Upper lobe of right lung (tissue), 1 donor: ENCODE measurements at regions not wholly inside any gene's neighbourhood (a gene's known extent, or its start where the extent isn't known, plus 50 kb on each side); places are given as distances from the start of the nearest gene placed in this dataset.

ENCODE experiments used
- ATAC-seq: fragments of 200-7000 bp; cut with Tn5 transposase; one replicate; pipeline ENCODE4 v1.9.1; 2020; ENCODE audit warnings: mild to moderate bottlenecking, moderate library complexity
- DNase-seq: peaks from one replicate; pipeline ENCODE4 v3.0.0-alpha.2; 2020
- H3K27ac ChIP-seq: fragments of 200-600 bp; one replicate; pipeline ENCODE4 v1.8.0; 2022
- H3K27me3 ChIP-seq: fragments of 200-600 bp; one replicate; pipeline ENCODE4 v1.8.0; 2022; ENCODE audit warnings: mild to moderate bottlenecking
- H3K36me3 ChIP-seq: fragments of 200-600 bp; one replicate; pipeline ENCODE4 v1.8.0; 2022
- H3K4me1 ChIP-seq: fragments of 200-600 bp; one replicate; pipeline ENCODE4 v1.8.0; 2022
- H3K4me3 ChIP-seq: fragments of 200-600 bp; one replicate; pipeline ENCODE4 v1.8.0; 2022; ENCODE audit warnings: mild to moderate bottlenecking
- H3K9me3 ChIP-seq: fragments of 200-600 bp; one replicate; pipeline ENCODE4 v1.8.0; 2022
- intact Hi-C: fragments of 100-400 bp; cut with DNase I; formaldehyde crosslinking; loops from one replicate; pipeline ENCODE4 v1.11.0; 2022
- TF ChIP-seq, protein P1 (sequence below): fragments of 200-600 bp; IDR thresholded peaks from one replicate; pipeline ENCODE4 v1.8.0; 2022; ENCODE audit warnings: antibody characterized with exemption
- donor health status: DM: no; HTN: yes; CAD: no; lungs with severe emphysema.

DNA sequence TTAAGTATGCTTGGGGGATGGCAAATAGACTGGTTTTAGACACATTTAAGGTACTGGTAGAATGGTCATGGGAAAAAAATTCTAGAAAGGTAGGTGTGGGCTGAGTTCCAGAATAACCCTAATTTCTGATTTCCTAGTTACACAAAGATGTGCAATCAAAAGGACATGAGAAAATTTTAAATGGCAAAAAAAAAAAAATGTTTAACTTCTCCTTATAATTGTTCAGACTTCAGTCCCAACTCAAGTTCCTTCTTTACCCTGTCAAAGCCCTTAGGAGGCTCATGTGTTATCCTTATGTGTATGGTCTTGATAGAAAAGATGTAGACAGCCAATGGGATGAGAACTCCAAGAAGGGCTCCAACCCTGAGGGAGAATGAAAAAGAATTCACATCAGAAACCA is 153.3 kb upstream of the PLEKHG7 start:
- TF ChIP-seq, protein P1, sequence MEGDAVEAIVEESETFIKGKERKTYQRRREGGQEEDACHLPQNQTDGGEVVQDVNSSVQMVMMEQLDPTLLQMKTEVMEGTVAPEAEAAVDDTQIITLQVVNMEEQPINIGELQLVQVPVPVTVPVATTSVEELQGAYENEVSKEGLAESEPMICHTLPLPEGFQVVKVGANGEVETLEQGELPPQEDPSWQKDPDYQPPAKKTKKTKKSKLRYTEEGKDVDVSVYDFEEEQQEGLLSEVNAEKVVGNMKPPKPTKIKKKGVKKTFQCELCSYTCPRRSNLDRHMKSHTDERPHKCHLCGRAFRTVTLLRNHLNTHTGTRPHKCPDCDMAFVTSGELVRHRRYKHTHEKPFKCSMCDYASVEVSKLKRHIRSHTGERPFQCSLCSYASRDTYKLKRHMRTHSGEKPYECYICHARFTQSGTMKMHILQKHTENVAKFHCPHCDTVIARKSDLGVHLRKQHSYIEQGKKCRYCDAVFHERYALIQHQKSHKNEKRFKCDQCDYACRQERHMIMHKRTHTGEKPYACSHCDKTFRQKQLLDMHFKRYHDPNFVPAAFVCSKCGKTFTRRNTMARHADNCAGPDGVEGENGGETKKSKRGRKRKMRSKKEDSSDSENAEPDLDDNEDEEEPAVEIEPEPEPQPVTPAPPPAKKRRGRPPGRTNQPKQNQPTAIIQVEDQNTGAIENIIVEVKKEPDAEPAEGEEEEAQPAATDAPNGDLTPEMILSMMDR: no peak
- Histone ChIP-seq H3K27me3 (no peaks in the 10 kb centered on the region), H3K36me3 (no peaks in the 10 kb centered on the region), H3K4me3 (no peak overlapping the region), H3K9me3 (no peaks in the 10 kb centered on the region), H3K27ac (no peak overlapping the region), H3K4me1 (peaks cover 8% of the 10 kb centered on the region)
- intact Hi-C loops: no loop called here
- ATAC-seq (no peak), DNase-seq (no peak)

GRCh38 chr12:92547906-92548305 is 154.9 kb upstream of the PLEKHG7 start:
- no peaks in the 10 kb centered on the region for H3K9me3 ChIP-seq
- H3K4me3 ChIP-seq: no peak overlapping the region
- H3K36me3 ChIP-seq: no peaks in the 10 kb centered on the region
- peaks cover 20% of the 10 kb centered on the region for H3K4me1 ChIP-seq
- TF ChIP-seq, protein P1: no peak
- H3K27me3 ChIP-seq: no peaks in the 10 kb centered on the region
- DNase-seq: no peak
- no peak for ATAC-seq
- intact Hi-C loops: no loop called here
- no peak overlapping the region for H3K27ac ChIP-seq

GRCh38 chr12:92547420-92547819 is 155.4 kb upstream of the PLEKHG7 start:
- H3K4me3 ChIP-seq: no peak overlapping the region
- no peak for ATAC-seq
- no peaks in the 10 kb centered on the region for H3K36me3 ChIP-seq
- TF ChIP-seq, protein P1: no peak
- H3K27me3 ChIP-seq: no peaks in the 10 kb centered on the region
- H3K27ac ChIP-seq: no peak overlapping the region
- H3K9me3 ChIP-seq: no peaks in the 10 kb centered on the region
- no peak for DNase-seq
- intact Hi-C loops: no loop called here
- peaks cover 21% of the 10 kb centered on the region for H3K4me1 ChIP-seq

DNA sequence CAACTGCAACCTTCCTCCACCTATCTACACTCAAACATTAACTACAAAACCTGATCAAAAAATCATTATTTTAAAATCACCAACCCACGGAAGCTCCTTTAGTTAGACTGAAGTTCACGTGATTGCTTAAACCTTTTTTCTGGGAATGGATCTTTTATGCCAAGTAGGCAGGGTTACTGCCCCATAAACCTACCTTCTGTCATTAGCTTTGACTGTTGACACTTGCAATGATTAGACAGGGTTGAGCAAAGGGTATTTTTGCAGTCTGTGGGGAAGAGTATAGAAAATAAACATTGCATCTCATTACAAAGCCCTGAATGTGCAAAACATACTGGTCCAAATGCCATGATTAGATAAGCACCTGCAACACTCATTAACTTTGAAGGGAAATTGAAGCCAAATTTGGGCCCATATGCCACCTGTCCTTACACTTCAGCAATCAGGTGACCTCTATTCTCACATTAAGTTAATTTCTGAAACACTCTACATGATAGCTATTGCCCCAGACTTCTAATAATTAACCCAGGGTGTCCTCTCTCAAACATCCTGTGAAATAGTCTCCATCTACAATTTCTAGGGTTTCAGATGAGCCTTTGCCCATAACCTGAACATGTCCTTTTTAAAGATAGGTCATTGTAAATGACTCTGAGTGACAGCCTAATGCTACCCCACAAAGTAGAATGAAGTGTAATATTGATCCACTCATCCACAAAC is 156.0 kb upstream of the PLEKHG7 start:
- H3K27me3 ChIP-seq: no peaks in the 10 kb centered on the region
- intact Hi-C loops: no loop called here
- no peak overlapping the region for H3K4me3 ChIP-seq
- no peak overlapping the region for H3K27ac ChIP-seq
- H3K4me1 ChIP-seq: peaks cover 15% of the 10 kb centered on the region
- DNase-seq (no peak), ATAC-seq (no peak)
- no peaks in the 10 kb centered on the region for H3K36me3 ChIP-seq
- no peaks in the 10 kb centered on the region for H3K9me3 ChIP-seq
- TF ChIP-seq, protein P1: no peak

GRCh38 chr12:92546259-92546634 is 156.5 kb upstream of the PLEKHG7 start:
- TF ChIP-seq, protein P1: no peak
- no peak for DNase-seq
- H3K4me1 ChIP-seq: peaks cover 13% of the 10 kb centered on the region
- no peaks in the 10 kb centered on the region for H3K9me3 ChIP-seq
- intact Hi-C loops: no loop called here
- no peak for ATAC-seq
- H3K4me3 ChIP-seq: no peak overlapping the region
- H3K27me3 ChIP-seq: no peaks in the 10 kb centered on the region
- no peak overlapping the region for H3K27ac ChIP-seq
- H3K36me3 ChIP-seq: no peaks in the 10 kb centered on the region

DNA sequence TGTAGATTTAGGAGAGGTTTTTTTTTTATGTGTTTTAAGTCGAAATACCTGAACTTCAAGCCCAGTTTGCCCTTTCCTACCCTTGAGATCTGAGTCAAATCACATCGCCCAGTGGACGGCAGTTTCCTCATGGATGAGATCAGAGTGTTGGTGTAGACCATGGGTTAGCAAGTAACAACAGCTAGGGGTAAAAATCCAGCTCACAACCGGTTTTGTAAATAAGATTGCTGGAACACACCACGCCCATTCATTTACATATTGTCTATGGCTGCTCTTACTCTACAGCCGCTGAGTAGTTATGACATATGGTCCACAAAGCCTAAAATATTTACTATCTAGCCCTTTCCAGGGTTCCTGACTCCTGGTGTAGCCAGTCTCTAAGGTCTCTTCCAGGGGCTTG is 158.5 kb upstream of the PLEKHG7 start:
- no peaks in the 10 kb centered on the region for H3K9me3 ChIP-seq
- intact Hi-C loops: no loop called here
- no peak overlapping the region for H3K4me3 ChIP-seq
- peaks cover 20% of the 10 kb centered on the region for H3K4me1 ChIP-seq
- H3K27ac ChIP-seq: no peak overlapping the region
- H3K36me3 ChIP-seq: no peaks in the 10 kb centered on the region
- TF ChIP-seq, protein P1: no peak
- DNase-seq (no peak), ATAC-seq (no peak)
- H3K27me3 ChIP-seq: no peaks in the 10 kb centered on the region
